HepG2 (cell line): ENCODE measurements at regions not wholly inside any gene's neighbourhood (a gene's known extent, or its start where the extent isn't known, plus 50 kb on each side); places are given as distances from the start of the nearest gene placed in this dataset.

Experiments
- EED ChIP-seq: sonication (generic); formaldehyde crosslinking; IDR thresholded peaks from 2 replicates; pipeline ENCODE4 v1.5.0; 2020; ENCODE audit warnings: mild to moderate bottlenecking, missing genetic modification reagents
- JUN ChIP-seq: sonication (generic); formaldehyde crosslinking; IDR thresholded peaks from 2 replicates; pipeline ENCODE4 v1.4.0; 2020; ENCODE audit warnings: mild to moderate bottlenecking, missing genetic modification reagents
- POLR2AphosphoS2 ChIP-seq: IDR thresholded peaks from 2 replicates; pipeline ENCODE4 v1.6.1; 2011; ENCODE audit warnings: low read depth, low read length, improper control_type of control experiment
- SCMH1 ChIP-seq: sonication (generic); formaldehyde crosslinking; IDR thresholded peaks from 2 replicates; pipeline ENCODE4 v1.9.0; 2021; ENCODE audit warnings: missing genetic modification reagents, mild to moderate bottlenecking, borderline replicate concordance
- TAF15 ChIP-seq: fragments of 200-400 bp; formaldehyde crosslinking; IDR thresholded peaks from one replicate; pipeline ENCODE4 v1.6.1; 2018; ENCODE audit warnings: mild to moderate bottlenecking, low read depth, low read length; ENCODE audit not compliant: poor library complexity, severe bottlenecking
- THAP9 ChIP-seq: sonication (generic); formaldehyde crosslinking; IDR thresholded peaks from 2 replicates; pipeline ENCODE4; 2020; ENCODE audit warnings: missing genetic modification reagents, mild to moderate bottlenecking, borderline replicate concordance
- ZEB1 ChIP-seq: IDR thresholded peaks from 2 replicates; pipeline ENCODE4 v1.6.1; 2012; ENCODE audit warnings: mild to moderate bottlenecking, low read depth, inconsistent platforms; ENCODE audit not compliant: insufficient replicate concordance
- ZNF264 ChIP-seq: sonication (generic); formaldehyde crosslinking; IDR thresholded peaks from 2 replicates; pipeline ENCODE4 v1.4.0; 2020; ENCODE audit warnings: missing genetic modification reagents
- ZNF276 ChIP-seq: sonication (generic); formaldehyde crosslinking; IDR thresholded peaks from 2 replicates; pipeline ENCODE4 v1.4.0; 2020; ENCODE audit warnings: mild to moderate bottlenecking, low read depth, missing genetic modification reagents
- ZNF407 ChIP-seq: sonication (generic); formaldehyde crosslinking; IDR thresholded peaks from one replicate; pipeline ENCODE4 v1.5.1; 2020; ENCODE audit warnings: mild to moderate bottlenecking, missing genetic modification reagents; ENCODE audit errors: not compliant biosample characterization
- ZNF432 ChIP-seq: sonication (generic); formaldehyde crosslinking; IDR thresholded peaks from 2 replicates; pipeline ENCODE4 v1.5.0; 2020; ENCODE audit warnings: missing genetic modification reagents, mild to moderate bottlenecking, borderline replicate concordance
- TF ChIP-seq, protein P1 (sequence below): sonication (generic); formaldehyde crosslinking; IDR thresholded peaks from 2 replicates; pipeline ENCODE4 v1.8.1; 2022; ENCODE audit warnings: mild to moderate bottlenecking, missing genetic modification reagents

DNA sequence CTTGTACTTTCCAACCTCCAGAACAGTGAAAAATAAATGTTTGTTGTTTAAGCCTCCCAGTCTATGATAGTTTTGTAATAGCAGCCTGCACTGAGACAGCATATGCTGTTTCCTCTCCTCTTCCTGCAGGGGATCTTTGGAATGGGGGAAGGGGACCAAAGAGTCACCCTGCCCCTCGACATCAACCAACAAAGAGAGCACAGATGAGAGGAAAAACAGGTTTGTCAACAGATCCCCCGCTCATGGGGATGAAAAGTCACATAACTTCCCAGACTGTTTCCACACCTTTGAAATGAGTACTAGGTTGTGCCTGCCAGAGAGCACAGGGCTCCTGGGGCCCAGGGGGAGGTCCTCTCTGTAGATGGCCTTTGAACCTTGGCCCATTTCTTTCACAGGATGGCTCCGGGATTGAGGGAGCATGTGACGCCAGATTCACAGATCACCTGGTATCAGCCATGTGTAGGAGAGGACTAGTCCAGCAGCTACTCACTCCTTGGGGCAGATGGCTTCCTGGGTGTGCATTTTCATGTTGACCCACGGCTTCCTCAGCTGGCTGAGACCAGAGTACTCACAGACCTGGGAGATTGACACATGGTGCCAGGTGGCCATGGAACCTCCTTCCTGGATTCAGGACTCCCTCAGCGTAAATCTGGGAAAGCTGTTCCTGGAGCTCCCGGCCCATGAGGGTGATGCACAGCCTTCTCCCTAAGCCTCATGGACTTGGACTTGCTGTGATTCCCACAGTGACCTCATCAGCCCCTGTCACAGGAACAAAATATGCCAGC, 125.6 kb downstream of the CXCL12 start (continued):
- TF ChIP-seq ZEB1 (peak; percentile 82), EED (CRISPR knock-in tag) (peak; percentile 89), JUN (CRISPR knock-in tag) (peak; percentile 92), POLR2AphosphoS2 (no peak), ZNF407 (CRISPR knock-in tag) (peak; percentile 87), TAF15 (no peak), ZNF432 (no peak), SCMH1 (no peak), THAP9 (peak; percentile 72; the same call in 1 of the 2 replicates), ZNF276 (CRISPR knock-in tag) (peak; percentile 95), ZNF264 (peak; percentile 77)
- TF ChIP-seq, protein P1, sequence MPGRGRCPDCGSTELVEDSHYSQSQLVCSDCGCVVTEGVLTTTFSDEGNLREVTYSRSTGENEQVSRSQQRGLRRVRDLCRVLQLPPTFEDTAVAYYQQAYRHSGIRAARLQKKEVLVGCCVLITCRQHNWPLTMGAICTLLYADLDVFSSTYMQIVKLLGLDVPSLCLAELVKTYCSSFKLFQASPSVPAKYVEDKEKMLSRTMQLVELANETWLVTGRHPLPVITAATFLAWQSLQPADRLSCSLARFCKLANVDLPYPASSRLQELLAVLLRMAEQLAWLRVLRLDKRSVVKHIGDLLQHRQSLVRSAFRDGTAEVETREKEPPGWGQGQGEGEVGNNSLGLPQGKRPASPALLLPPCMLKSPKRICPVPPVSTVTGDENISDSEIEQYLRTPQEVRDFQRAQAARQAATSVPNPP, result 0 out of 2 replicates have a peak, but pooled peaks have one; percentile 54
